HG03520 (cell line): ENCODE measurements at regions not wholly inside any gene's neighbourhood (a gene's known extent, or its start where the extent isn't known, plus 50 kb on each side); places are given as distances from the start of the nearest gene placed in this dataset.
"Not testable (repeated sequence)": the region's sequence is repeated elsewhere in the genome, so short reads cannot be mapped to it uniquely, and the experiment has no call there.

Experiments
- ATAC-seq: cut with Tn5 transposase; IDR thresholded peaks from one replicate; pipeline ENCODE4 v1.9.1; 2021; ENCODE audit warnings: mild to moderate bottlenecking, moderate library complexity; ENCODE audit not compliant: unreplicated experiment

GRCh38 chr10:26355241-26355640 is 82.9 kb upstream of the APBB1IP start:
- no peak for ATAC-seq

GRCh38 chr10:26357203-26357602 is 80.9 kb upstream of the APBB1IP start:
- peak; percentile 45 for ATAC-seq

GRCh38 chr10:26358071-26358470 is 80.1 kb upstream of the APBB1IP start:
- ATAC-seq: no peak

GRCh38 chr10:26359670-26360069 is 78.5 kb upstream of the APBB1IP start:
- ATAC-seq: no peak

- no peak for ATAC-seq
Observed at GRCh38 chr10:26361351-26361750, 76.8 kb upstream of the APBB1IP start.

- ATAC-seq: no peak
Observed at GRCh38 chr10:26361971-26362370, 76.2 kb upstream of the APBB1IP start.

GRCh38 chr10:26365681-26366358 is 72.3 kb upstream of the APBB1IP start:
- no peak for ATAC-seq

- ATAC-seq: not testable (repeated sequence)
Observed at GRCh38 chr10:26367035-26367434, 71.1 kb upstream of the APBB1IP start.

GRCh38 chr10:26367771-26368170 is 70.4 kb upstream of the APBB1IP start:
- no peak for ATAC-seq

GRCh38 chr10:26368463-26368862 is 69.7 kb upstream of the APBB1IP start:
- peak; percentile 45 for ATAC-seq

- ATAC-seq: peak; percentile 62
Observed at GRCh38 chr10:26372513-26373354, 65.4 kb upstream of the APBB1IP start.

- ATAC-seq: no peak
Observed at GRCh38 chr10:26374426-26374825, 63.7 kb upstream of the APBB1IP start.

GRCh38 chr10:26377224-26377810 is 60.8 kb upstream of the APBB1IP start:
- ATAC-seq: not testable (repeated sequence)

- no peak for ATAC-seq
Observed at GRCh38 chr10:26378861-26379294, 59.3 kb upstream of the APBB1IP start.

- no peak for ATAC-seq
Observed at GRCh38 chr10:26380815-26381214, 57.3 kb upstream of the APBB1IP start.

GRCh38 chr10:26381986-26382385 is 56.2 kb upstream of the APBB1IP start:
- ATAC-seq: no peak

- ATAC-seq: no peak
Observed at GRCh38 chr10:26384600-26384999, 53.5 kb upstream of the APBB1IP start.

- ATAC-seq: no peak
Observed at GRCh38 chr10:26385443-26385842, 52.7 kb upstream of the APBB1IP start.

GRCh38 chr10:26386781-26387180 is 51.4 kb upstream of the APBB1IP start:
- ATAC-seq: no peak
